PFSK-1 (cell line): ENCODE measurements at regions not wholly inside any gene's neighbourhood (a gene's known extent, or its start where the extent isn't known, plus 50 kb on each side); places are given as distances from the start of the nearest gene placed in this dataset.

Experiments used
- POLR2AphosphoS5 ChIP-seq: IDR thresholded peaks from 2 replicates; pipeline ENCODE4 v1.6.1; 2012; ENCODE audit warnings: low read depth, mild to moderate bottlenecking, control low read depth, low read length, moderate library complexity
- TAF1 ChIP-seq: IDR thresholded peaks from 2 replicates; pipeline ENCODE4 v1.6.1; 2012; ENCODE audit warnings: low read length, control low read depth, borderline replicate concordance; ENCODE audit not compliant: insufficient read depth

- TF ChIP-seq TAF1 (no peak), POLR2AphosphoS5 (no peak)
Observed at GRCh38 chr3:124498891-124499290, 231.4 kb upstream of the UMPS start.
